GM18502 (cell line): ENCODE measurements at regions not wholly inside any gene's neighbourhood (a gene's known extent, or its start where the extent isn't known, plus 50 kb on each side); places are given as distances from the start of the nearest gene placed in this dataset.
"Not testable (repeated sequence)": the region's sequence is repeated elsewhere in the genome, so short reads cannot be mapped to it uniquely, and the experiment has no call there.

Source experiments
- ATAC-seq: cut with Tn5 transposase; IDR thresholded peaks from one replicate; pipeline ENCODE4 v1.9.1; 2021; ENCODE audit warnings: mild to moderate bottlenecking; ENCODE audit not compliant: unreplicated experiment, poor library complexity

DNA sequence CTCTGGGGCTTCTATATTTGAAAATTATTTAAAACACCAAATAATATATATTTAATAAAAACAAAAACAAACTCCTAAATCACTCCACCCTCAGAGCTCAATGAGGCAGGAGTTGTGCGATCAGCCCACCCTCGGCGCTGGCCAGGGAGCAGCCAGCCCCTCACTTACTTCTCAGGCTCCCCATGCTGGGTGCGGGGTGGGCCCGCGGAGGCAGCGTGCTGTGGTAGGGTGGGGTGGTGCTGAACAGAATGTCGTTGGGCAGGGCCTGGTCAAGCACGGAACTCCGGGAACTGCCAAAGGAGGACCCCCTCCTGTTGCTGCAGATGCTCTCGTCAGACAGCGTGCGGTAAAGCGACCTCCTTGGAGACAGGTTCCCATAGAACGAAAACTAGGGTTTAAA lies 204.5 kb downstream of the SIPA1L2 start:
- no peak for ATAC-seq

DNA sequence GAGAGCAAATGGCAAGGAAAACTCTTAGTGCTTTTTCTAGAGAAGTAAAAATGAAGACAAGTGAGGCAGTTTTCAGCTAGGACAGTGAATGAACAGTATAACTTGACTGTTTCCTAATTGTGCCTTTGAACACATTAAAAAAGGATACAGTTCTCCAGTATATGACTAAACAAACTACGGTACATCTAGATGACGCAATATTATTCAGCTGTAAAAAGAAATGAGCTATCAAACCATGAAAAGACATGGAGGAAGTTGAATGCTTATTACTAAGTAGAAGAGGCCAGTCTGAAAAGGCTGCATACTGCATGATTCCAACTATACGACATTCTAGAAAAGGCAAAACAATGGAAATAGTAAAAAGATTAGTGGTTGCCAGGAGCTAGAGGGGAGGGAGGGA lies 206.3 kb downstream of the SIPA1L2 start:
- no peak for ATAC-seq

DNA sequence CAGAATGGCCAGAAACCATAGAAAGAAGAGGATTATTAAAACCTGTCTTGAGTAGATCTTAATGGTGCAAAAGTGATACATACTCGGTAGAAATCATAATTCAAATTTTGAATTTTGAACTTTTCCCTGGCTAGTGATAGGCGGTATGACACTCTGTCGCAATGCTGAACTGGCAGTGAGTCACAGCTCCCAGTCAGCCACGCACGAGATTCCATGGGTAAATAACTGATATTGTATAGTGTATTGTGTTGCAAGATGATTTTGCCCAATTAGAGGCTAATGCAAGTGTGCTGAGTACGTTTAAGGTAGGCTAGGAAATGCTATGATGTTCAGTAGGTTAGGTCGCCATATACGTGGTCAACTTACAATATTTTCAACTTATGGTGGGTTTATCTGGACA lies 207.0 kb downstream of the SIPA1L2 start:
- ATAC-seq, result no peak

DNA sequence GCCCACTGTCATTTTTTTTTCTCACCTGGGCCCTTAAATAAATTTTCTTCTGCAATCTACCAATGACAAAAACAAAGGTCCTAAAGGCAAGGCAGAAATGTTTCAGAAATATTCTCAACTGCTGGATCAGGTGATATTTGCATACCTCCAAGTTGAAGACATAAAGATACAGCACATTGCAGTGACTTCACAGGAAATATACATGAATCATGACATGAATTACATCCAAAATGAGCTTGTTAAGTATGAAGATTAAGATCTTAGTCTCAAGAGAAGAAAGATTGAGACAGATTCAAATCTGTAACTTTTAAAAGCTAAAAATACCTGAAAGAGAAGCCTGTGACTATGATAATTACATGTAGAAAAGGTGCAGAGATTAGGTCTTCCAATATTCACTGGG lies 207.8 kb downstream of the SIPA1L2 start:
- ATAC-seq, result no peak

DNA sequence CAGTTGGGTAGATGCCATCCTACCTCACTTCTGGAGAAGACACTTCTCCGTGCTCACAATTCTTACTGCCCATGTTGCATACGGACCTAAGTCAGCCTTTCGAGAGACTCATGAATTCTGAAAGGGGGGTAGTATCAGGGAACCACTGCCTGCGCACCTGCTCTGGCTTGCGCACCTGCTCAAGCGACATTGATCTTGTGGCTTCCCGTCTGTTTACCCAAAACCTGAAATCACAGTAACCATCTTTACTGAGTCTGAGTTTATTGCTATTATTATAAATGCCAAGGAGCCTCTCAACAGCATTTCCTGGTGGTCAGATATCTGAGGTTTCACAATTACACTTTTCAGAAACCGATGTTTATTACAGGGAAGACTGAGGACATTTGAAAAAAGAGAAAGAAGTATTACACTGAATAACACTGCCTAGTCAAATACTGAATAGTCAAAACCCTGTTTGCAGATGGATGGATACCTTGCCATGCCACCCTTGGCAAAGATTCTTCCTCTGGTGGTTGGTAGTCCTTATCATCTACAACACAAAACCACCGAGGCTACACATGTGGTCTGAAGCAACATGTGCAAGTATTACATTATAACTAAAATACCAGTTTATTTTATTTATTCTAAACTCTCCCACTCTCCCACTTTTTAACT lies 208.7 kb downstream of the SIPA1L2 start:
- no peak for ATAC-seq

DNA sequence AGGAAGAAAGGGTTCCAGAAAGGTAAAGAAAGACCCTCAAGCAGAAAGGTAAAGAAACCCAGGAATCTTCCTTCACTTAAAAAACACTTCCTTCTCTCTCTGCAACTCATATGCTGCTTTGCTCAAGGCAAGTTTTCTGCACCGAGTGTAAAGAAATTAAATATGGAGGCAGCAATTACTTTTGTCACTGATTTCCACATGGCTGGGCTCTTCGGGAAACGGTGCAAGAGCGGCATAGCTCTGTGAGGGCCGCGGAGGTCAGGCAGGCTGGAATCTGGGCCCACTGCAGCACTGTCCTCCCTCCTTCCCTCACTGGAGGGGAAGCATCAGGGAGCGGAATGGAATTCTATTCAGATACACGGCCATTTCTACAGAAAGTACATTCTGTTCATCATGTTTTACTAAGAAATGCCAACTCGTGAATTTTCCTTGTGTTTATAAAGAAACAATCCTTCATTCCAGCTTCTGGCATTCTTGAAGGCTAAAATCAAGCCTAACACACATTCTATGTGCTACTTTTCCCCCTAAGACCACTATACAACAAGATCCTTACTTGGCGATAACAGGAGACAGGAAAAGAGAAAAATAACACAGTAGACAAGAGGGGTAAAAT lies 212.2 kb downstream of the SIPA1L2 start:
- ATAC-seq, result no peak

DNA sequence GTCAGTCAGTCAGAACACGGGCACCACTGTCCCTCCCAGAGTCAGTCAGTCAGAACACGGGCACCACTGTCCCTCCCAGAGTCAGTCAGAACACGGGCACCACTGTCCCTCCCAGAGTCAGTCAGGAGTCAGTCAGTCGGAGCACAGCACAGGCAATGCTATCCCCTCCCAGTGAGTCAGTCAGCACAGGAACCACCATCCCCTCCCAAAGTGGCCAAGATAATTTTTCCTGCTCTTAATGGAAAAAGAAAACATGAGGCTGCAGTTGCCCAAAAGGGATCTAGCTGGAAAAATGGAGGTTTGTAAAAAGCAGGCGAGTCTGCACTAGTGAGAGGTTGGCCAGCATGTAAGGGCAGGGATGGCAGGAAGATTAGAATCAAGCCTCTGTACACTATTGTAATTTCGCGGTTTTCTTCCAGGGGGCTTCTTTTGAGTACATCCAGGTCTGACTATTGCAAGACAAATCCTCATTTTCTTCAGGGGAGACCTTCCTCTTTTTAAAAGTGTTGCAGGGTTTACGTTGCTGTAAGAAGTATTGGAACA lies 213.8 kb downstream of the SIPA1L2 start:
- no peak for ATAC-seq

DNA sequence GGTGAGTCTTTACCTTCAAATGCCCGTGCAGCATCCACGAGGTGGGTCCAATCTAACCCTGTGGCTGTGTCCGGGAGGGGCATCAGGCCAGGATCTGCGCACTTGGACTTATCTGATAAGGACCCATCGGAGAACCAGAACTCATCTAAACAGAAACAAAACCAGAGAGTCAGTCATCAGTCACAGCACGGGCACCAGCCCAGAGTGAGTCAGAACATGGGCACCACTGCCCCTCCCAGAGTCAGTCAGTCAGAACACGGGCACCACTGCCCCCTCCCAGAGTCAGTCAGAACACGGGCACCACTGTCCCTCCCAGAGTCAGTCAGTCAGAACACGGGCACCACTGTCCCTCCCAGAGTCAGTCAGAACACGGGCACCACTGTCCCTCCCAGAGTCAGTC lies 214.5 kb downstream of the SIPA1L2 start:
- not testable (repeated sequence) for ATAC-seq

DNA sequence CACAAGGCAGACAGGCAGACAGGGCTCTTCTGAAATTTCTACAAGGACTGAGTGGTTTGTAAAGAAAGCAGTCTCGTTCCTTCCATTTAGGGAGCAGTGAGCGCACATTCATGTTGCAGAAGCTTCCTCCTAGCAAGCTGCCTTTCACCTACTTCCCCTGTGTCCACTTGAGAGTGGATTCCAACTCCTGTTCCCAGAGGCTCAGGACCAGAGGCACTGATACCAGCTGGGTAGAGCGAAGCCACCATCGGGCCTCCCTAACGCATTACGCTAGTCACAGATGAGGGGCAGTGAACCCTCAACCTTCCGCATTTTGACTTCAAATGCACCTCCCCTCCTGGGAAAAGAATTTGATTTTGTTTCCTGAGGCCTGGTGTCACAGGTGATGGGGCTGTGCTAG lies 215.8 kb downstream of the SIPA1L2 start:
- no peak for ATAC-seq

DNA sequence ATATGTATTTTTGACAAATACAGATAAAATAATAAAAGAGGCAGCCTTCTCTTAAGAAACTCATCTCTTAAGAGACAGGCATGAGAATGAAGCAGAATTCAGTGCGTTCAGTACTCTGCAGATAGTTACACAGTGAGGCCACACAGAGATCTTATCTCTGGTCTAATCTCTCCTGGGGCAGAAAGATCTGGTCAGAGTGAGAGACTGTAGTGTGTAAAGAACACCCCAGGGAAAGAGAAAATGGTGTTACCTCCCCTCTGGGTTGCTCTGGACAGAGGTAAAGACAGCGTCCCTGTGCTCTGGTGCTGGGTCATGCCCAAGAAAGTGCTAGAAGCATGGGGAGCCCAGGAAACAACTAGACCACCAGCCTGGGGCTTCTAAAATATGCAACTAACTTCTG lies 216.3 kb downstream of the SIPA1L2 start:
- no peak for ATAC-seq

DNA sequence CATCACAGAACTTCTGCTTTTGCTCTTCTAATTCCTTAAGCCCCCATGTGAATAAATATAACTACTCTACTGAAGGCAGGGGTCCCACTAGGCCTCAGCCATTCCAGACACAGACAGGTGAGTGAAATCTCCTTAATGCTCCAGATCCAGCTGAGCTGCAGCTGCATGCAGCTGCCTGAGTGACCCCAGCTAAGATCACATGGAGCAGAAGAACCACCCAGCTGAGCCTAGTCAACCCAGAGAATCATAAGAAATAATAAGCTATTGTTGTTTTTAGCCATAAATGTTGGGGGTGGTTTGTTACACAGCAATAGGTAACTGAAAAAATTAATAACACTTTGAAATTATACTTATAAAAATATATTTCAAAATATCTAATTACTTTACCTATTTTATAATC lies 220.3 kb downstream of the SIPA1L2 start:
- ATAC-seq, result no peak

DNA sequence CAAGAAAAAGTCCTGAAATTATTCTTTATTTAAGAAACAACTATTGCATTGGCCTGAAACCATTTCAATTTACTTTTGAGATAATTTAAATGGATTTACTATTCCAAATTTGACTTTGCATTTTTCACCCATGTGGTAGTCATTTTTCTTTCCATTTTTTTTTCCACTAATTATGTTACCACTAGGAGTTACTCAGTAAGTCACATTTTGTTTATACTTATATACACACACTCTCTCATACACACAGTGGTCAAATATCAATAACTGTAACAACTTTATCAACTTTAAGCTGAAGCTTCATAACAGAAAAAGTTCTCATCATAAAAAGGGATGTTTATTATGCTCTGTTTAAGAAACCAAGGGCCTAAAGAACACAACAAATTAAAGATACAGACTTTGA lies 222.8 kb downstream of the SIPA1L2 start:
- ATAC-seq, result no peak

DNA sequence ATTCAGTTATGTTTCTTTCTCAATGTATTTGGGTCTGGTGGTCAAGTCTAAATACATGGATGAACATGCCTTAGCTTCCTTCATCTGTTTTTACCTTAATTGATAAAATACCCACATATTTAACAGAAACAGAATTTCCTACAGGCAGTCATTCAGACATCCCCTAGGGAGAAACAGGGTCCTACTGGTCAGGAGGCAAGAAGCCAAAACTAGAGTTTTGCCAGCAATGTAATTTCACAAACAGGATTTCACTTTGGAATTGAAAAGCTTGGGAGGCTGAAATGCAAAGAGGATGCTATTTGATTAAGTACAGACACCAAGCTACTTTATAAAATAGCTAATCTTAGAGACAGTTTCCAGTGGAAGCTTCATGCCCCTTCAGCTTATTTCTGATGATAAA lies 224.2 kb downstream of the SIPA1L2 start:
- no peak for ATAC-seq

DNA sequence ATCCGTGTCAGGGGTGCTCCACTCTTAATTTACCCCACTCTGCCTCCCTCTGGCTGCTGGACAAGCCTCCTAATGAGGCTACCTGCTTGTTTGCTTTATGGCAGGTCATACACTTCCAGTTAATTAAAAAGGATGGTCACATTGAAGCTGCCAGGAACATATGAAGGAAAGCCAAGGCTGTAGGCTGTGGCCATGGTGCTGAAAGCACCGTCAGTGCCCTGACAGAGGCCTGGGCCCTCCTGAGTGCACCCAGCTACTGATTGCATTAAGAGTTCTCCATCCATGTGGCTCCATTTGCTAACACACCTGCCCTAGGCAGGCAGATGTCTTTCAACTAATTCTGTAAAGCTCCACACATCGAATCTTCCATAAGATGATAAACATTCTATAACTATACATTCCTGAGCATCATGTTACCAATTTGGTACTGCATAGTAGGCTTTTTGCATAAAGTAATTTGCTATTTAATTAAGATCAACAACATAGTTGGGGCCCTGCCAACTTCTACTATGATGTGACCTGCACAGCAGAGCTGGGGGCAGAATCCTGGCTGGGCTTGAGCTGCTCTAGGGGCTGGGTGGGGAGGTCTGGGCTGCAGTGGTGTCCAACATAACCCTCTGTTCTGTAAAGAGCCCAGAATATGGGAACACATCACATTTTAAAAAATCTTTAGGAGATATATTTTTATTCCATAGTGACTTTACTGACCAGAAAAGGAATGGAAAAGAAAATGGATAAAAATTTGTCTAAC lies 224.8 kb downstream of the SIPA1L2 start:
- no peak for ATAC-seq

DNA sequence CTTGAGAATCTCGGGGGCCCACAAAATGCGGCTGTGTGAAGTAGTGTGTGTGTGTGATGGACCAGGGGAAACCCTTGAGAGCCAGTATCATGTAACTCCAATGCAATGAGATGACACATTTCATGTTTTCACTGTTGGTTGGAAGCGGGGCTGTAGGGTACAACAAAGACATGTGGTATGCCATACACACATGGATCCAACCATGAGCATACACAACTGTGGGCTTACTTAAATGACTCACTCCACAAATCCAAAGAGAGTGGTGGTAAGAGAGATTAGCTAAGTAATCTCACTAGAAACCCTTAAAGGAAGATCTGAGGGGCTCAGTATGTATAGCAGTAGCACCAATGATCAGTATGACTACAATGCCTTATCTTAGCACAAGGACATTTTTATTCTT lies 225.7 kb downstream of the SIPA1L2 start:
- no peak for ATAC-seq

DNA sequence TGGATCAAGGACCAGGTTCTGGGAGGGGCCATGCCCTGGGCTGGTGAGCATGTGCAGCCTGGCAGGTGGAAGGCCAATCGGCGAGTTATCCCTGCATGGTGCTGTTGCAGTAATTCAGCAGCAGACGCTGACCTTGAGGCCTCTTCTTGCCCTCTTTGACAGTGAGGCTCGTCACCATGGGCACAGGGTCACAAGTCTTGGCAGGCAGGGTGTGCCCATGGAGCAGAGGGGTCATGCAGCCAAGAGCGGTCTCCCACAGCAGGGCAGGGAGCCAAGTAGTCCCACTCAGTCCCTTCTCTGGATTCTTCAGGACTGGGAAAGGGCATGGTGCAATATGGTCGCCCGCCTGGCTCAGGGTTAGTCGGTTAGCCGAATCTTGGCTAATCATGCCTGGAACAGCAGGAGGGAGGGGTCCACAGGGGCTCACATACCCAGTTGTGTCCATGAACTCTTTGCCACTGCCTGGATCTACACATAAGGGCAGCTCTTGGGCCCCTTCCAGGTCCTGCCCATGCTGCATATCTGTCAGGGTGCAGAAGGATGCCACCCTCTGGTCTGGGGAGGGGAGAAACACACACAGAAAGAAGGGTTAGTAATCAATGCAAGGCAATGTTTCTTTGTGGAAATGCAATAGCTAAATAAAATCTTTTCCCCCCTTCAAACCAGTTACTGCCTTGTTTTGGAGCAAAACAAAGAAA lies 226.8 kb downstream of the SIPA1L2 start:
- no peak for ATAC-seq

DNA sequence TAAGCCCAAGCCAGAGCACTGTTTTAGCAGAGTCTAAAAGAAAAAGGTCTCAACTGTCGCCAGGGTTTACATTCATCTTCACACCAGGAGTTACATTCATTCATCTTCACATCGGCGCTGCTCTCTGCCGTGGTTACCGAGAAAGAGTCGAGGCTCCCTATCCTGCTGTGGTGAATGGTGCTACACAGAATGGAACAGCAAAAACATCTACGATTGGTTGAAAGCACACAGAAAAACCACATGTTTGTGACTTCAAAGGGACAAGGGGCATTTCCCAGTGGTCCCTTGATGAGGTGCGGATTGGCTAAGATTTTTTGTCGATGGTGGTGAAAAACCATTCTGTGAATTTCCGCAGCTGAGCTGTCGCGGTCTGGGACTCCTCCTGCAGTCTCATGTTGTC lies 231.1 kb downstream of the SIPA1L2 start:
- no peak for ATAC-seq

DNA sequence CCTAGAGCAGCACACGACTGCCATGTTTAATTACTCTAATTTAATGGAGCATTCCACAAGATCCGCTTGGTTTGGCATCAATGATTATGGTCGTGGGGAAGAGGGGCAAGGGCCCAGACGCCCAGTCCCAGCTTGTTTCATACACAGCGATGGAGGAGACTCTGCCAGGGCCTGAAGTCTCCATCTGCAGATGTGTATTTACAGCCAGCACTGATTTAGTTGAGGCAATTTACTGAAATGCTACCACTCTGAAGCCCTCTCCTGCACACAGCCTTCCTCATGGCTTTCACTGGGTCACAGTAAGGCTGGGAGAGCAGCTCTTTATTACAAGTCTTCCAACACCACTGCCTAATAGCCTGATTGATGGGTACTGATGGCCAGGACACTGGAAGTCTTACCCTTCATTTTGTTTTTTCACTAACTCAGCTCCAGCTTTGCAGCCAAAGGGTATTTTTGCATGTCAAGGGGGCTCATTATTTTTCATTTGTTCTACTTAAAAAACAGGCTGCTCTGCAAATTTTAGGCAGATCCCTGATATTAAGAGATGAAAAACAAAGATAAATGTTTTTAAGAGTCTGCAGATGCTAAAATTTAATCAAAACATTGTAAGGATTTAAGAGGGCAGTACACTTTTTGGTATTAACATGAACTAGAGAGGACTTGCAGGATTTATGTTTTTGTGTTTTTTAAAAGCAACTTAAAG lies 236.3 kb downstream of the SIPA1L2 start:
- no peak for ATAC-seq

DNA sequence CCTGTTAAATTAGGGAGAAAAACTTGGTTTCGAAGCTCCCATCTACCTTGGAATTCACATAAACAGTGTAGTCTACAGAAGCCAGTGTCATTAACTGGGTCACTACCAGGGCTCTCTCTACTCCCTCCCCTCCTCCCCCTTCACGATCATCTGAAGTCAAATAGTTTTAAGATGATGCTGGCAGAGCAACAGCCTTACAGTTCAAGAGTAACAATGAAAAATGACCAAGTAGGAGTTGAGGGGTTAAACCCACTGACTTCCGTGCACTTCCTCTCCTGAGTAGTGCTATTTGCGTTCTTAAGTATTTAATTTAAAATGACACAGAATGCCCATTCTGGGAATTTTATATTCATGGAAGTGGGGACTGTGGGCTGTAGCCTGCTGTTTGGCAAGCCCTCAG lies 236.9 kb downstream of the SIPA1L2 start:
- no peak for ATAC-seq

DNA sequence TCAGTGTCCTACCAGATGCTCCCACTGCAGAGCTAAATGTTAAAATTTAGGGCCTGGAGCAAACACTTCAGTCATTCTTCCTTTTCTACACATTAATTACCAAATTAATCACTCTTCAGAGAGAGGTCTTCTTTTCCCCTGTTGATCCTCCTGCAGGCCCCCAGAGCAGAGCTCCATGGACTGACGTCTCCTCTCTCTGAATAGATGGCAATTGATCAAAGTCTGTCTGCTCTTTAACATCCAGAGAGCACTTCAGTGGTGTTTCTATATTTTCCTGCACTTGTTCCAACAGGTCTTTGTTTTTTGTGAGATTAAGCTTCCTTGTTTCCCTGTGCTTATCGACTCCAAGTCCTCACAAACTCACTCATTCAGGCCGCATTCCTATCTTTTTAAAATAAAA lies 239.3 kb downstream of the SIPA1L2 start:
- ATAC-seq, result no peak
